HFFc6 (cell line): ENCODE measurements at regions not wholly inside any gene's neighbourhood (a gene's known extent, or its start where the extent isn't known, plus 50 kb on each side); places are given as distances from the start of the nearest gene placed in this dataset.

Source experiments
- DNase-seq: peaks from one replicate; pipeline ENCODE4 v3.0.0-alpha.2; 2018
- H3K27ac Mint-ChIP-seq: 2 replicates; pipeline ENCODE4 v1.8.0; 2020; ENCODE audit warnings: mild to moderate bottlenecking, mixed read lengths
- H3K27me3 Mint-ChIP-seq: 2 replicates; pipeline ENCODE4 v1.8.0; 2021; ENCODE audit warnings: mild to moderate bottlenecking, moderate library complexity, mixed read lengths; ENCODE audit not compliant: insufficient read depth
- H3K36me3 Mint-ChIP-seq: 2 replicates; pipeline ENCODE4 v1.8.0; 2021; ENCODE audit warnings: low read depth, mixed read lengths
- H3K4me1 Mint-ChIP-seq: 2 replicates; pipeline ENCODE4 v1.8.0; 2020; ENCODE audit warnings: low read depth, mixed read lengths
- H3K4me3 Mint-ChIP-seq: 2 replicates; pipeline ENCODE4 v1.8.0; 2020; ENCODE audit warnings: mild to moderate bottlenecking, moderate library complexity, mixed read lengths
- H3K9me3 Mint-ChIP-seq: 2 replicates; pipeline ENCODE4 v1.8.0; 2020; ENCODE audit warnings: mild to moderate bottlenecking, mixed read lengths
- TF ChIP-seq, protein P1 (sequence below): fragments of 200-600 bp; sonication (generic); IDR thresholded peaks from 2 replicates; pipeline ENCODE4 v1.5.0; 2021; ENCODE audit warnings: antibody characterized with exemption, mild to moderate bottlenecking

DNA sequence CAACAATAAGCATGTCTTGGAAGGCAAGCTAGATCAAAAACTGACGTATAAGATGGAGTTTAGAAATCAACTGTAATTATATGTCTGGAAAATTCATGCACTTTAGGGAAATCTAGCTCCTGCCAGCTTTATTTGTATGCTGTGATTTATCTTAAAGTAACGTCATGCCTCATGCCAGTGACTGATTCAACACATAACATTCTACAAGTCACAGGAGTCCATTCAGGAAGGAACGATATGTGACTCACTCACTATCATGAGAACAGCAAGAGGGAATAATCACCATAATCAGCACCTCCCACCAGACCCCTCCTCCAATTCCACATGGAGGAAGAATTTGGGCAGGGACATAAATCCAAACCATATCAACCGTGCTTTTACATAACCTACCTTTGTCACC, 682.4 kb upstream of the ADAMTS5 start:
- H3K9me3 Mint-ChIP-seq = no peaks in the 10 kb centered on the region
- DNase-seq = peak; percentile 91
- peaks cover 57% of the 10 kb centered on the region for H3K4me1 Mint-ChIP-seq
- H3K36me3 Mint-ChIP-seq = no peaks in the 10 kb centered on the region
- TF ChIP-seq, protein P1, sequence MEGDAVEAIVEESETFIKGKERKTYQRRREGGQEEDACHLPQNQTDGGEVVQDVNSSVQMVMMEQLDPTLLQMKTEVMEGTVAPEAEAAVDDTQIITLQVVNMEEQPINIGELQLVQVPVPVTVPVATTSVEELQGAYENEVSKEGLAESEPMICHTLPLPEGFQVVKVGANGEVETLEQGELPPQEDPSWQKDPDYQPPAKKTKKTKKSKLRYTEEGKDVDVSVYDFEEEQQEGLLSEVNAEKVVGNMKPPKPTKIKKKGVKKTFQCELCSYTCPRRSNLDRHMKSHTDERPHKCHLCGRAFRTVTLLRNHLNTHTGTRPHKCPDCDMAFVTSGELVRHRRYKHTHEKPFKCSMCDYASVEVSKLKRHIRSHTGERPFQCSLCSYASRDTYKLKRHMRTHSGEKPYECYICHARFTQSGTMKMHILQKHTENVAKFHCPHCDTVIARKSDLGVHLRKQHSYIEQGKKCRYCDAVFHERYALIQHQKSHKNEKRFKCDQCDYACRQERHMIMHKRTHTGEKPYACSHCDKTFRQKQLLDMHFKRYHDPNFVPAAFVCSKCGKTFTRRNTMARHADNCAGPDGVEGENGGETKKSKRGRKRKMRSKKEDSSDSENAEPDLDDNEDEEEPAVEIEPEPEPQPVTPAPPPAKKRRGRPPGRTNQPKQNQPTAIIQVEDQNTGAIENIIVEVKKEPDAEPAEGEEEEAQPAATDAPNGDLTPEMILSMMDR = no peak
- peak overlapping the region; percentile 95 for H3K27ac Mint-ChIP-seq
- peaks cover 2% of the 10 kb centered on the region; the same call in 1 of the 2 replicates for H3K27me3 Mint-ChIP-seq
- H3K4me3 Mint-ChIP-seq = peak overlapping the region; percentile 74

DNA sequence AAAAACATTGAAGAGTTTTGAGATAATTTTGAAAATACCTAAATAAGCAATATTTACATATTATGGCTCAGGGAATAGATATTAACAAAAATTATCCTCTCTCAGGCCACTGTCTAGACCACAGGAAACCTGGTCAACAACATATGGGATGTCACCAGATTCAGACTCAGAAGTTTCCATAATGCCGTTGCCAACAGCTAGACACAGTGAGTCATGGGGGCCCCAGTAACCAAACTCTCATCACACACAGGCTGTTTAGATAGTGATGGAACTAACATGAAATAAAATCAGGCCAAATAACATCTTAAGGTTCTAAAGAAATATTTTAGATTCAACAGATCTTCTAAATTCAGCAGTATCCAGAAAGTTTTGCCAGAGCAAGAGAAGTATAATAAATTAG, 681.7 kb upstream of the ADAMTS5 start:
- Mint-ChIP-seq H3K36me3 (no peaks in the 10 kb centered on the region), H3K27me3 (peaks cover 2% of the 10 kb centered on the region; the same call in 1 of the 2 replicates), H3K9me3 (no peaks in the 10 kb centered on the region), H3K4me1 (peaks cover 57% of the 10 kb centered on the region), H3K27ac (peak overlapping the region; percentile 95), H3K4me3 (peak overlapping the region; percentile 74)
- TF ChIP-seq, protein P1 = no peak
- DNase-seq = peak; percentile 71

DNA sequence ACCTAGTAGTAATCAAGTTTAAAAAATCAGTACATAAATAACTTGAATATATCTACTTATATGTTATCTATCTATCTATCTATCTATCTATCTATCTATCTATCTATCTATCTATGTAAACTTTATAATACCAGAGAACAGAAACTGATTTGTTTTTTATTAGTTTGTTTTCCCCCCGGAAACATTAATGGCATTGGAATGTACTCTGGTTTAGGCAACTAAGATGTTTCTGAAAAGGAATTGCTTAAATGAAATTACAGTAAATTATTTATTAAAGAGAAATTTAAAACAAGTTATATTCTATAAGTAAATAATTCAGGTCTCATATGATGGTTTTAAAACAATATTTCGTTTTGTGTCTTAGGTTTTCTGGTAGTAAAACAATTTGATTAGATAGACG, 681.0 kb upstream of the ADAMTS5 start:
- peak overlapping the region; percentile 95; the same call in 1 of the 2 replicates for H3K27ac Mint-ChIP-seq
- no peaks in the 10 kb centered on the region for H3K9me3 Mint-ChIP-seq
- DNase-seq = no peak
- no peaks in the 10 kb centered on the region for H3K36me3 Mint-ChIP-seq
- H3K4me1 Mint-ChIP-seq = peaks cover 57% of the 10 kb centered on the region
- H3K4me3 Mint-ChIP-seq = no peak overlapping the region
- peaks cover 2% of the 10 kb centered on the region; the same call in 1 of the 2 replicates for H3K27me3 Mint-ChIP-seq
- TF ChIP-seq, protein P1 = no peak

DNA sequence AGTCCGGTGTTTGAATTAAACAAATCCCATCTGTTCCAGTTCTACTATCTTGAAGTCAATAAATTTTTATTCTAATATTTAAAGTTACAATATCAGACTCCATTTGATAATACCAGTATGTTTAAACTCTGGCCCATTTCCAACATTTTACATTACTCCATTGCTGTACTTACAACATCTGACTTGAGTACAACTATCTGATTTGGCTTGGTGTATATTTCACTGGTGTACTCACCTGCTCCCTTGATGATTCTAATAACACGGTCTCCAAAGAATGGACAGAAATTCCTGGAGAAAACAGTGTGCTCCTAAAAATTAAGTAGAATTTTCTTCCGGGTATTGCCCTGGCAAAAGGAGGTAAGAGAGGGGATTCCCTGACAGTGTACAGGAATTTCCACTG, 680.5 kb upstream of the ADAMTS5 start:
- no peak for DNase-seq
- peaks cover 57% of the 10 kb centered on the region for H3K4me1 Mint-ChIP-seq
- no peaks in the 10 kb centered on the region for H3K9me3 Mint-ChIP-seq
- no peaks in the 10 kb centered on the region for H3K36me3 Mint-ChIP-seq
- TF ChIP-seq, protein P1 = no peak
- H3K27me3 Mint-ChIP-seq = peaks cover 2% of the 10 kb centered on the region; the same call in 1 of the 2 replicates
- peak overlapping the region; percentile 64; the same call in 1 of the 2 replicates for H3K27ac Mint-ChIP-seq
- no peak overlapping the region for H3K4me3 Mint-ChIP-seq

DNA sequence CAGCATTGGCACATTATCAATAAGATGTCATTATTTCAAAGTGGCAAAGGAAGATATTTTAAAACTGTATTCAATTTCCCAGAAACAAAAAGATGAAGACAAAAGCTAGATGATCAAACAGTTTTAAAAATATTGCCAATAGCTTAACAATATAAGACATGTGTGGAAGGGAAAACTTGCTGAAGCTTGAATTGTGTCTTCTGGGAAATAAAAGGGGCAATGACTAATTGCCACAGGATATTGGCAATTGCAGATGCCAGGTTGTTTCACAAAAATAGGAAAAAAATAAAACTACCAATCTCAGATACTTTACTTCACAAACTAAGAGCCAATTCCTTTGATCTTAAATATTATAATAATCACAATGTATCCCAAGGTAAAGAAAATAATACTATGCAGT, 679.8 kb upstream of the ADAMTS5 start:
- Mint-ChIP-seq H3K4me3 (no peak overlapping the region), H3K27ac (no peak overlapping the region), H3K9me3 (no peaks in the 10 kb centered on the region), H3K36me3 (no peaks in the 10 kb centered on the region), H3K27me3 (peaks cover 2% of the 10 kb centered on the region; the same call in 1 of the 2 replicates), H3K4me1 (peaks cover 57% of the 10 kb centered on the region)
- no peak for DNase-seq
- TF ChIP-seq, protein P1 = no peak

DNA sequence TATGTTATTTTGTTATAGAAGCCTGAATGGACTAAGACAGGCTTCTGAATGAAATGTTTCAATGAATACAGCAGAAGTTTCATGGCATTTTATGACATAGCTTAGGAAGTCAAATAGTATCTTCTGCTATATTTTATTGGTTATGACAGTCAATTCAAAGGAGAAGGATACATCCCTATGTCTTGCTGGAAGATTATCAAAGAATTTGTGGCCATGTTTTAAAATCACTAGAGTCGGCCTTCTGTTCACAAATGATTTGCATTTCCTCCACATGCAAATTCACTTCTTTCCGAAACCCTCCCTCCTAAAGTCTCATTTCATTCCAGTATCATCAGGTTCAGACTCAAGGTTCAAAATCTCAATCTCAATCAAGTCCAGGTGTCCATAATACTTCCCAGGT, 679.2 kb upstream of the ADAMTS5 start:
- TF ChIP-seq, protein P1 = no peak

More for the DNA sequence above, 679.2 kb upstream of the ADAMTS5 start:
- Mint-ChIP-seq H3K27me3 (peaks cover 2% of the 10 kb centered on the region; the same call in 1 of the 2 replicates), H3K4me3 (no peak overlapping the region), H3K36me3 (no peaks in the 10 kb centered on the region), H3K9me3 (no peaks in the 10 kb centered on the region), H3K27ac (no peak overlapping the region), H3K4me1 (peaks cover 57% of the 10 kb centered on the region)
- no peak for DNase-seq
